ENCODE measurements at regions not wholly inside any gene's neighbourhood (a gene's known extent, or its start where the extent isn't known, plus 50 kb on each side); places are given as distances from the start of the nearest gene placed in this dataset.

- Histone ChIP-seq H3K56ac (ENCODE audit: extremely low read depth, insufficient read depth, low read length) (no peak overlapping the region), H4K5ac (ENCODE audit: low read depth, low read length) (no peak overlapping the region), H3K9ac (ENCODE audit: low read depth, low read length) (no peak overlapping the region), H3K4me1 (ENCODE audit: control insufficient read depth, insufficient read depth, low read length) (peaks cover 7% of the 10 kb centered on the region), H2BK15ac (ENCODE audit: low read depth, low read length) (no peak overlapping the region), H3K4me3 (ENCODE audit: insufficient read depth, low read depth, low read length) (no peak overlapping the region), H3K27me3 (ENCODE audit: control insufficient read depth, insufficient read depth, low read length) (no peaks in the 10 kb centered on the region), H4K91ac (ENCODE audit: insufficient read depth, low read depth, low read length) (no peak overlapping the region), H3K4ac (ENCODE audit: low read depth, low read length) (no peak overlapping the region), H3K27ac (ENCODE audit: insufficient read depth, low read length) (no peak overlapping the region), H2BK20ac (ENCODE audit: low read depth, low read length) (no peak overlapping the region), H2AFZ (replicated peaks; ENCODE audit: low read length, poor library complexity) (no peak overlapping the region), H2BK120ac (ENCODE audit: low read depth, low read length) (no peak overlapping the region), H3K36me3 (ENCODE audit: control insufficient read depth, insufficient read depth, low read length) (no peaks in the 10 kb centered on the region), H4K8ac (ENCODE audit: low read depth in 2 of 2, low read length in 2 of 2) (no peak overlapping the region), H3K4me2 (ENCODE audit: low read depth, low read length) (no peak overlapping the region), H3K18ac (ENCODE audit: low read depth, low read length) (no peak overlapping the region), H2AK5ac (ENCODE audit: low read depth, low read length) (no peak overlapping the region), H2BK5ac (ENCODE audit: low read depth, low read length, poor library complexity, severe bottlenecking) (no peak overlapping the region), H3K9me1 (ENCODE audit: insufficient read depth, low read length) (peaks cover 5% of the 10 kb centered on the region), H2AK9ac (replicated peaks; ENCODE audit: low read depth, low read length, poor library complexity) (no peak overlapping the region), H3K14ac (replicated peaks; ENCODE audit: low read depth, low read length) (no peak overlapping the region), H3K79me1 (ENCODE audit: low read depth in 1 of 2, low read length in 2 of 2) (no peaks in the 10 kb centered on the region), H3K9me3 (ENCODE audit: control insufficient read depth, insufficient read depth, low read length) (no peaks in the 10 kb centered on the region), H4K20me1 (ENCODE audit: insufficient read depth, low read length) (no peaks in the 10 kb centered on the region), H3K23ac (ENCODE audit: low read depth, low read length) (no peak overlapping the region; the same call in 1 of the 2 replicates)
- ChIA-PET CTCF (interaction anchor here (0.6 kb wide), 1 partner anchor 246 kb away, joined by 5 read pairs; no protein-coding TSS in a partner anchor), POLR2A (ENCODE audit: unreplicated experiment) (no interaction called here)
- in situ Hi-C loops (cut with MboI; ENCODE audit: low sequenced_read_pairs) (no loop called here), intact Hi-C loops (cut with micrococcal nuclease) (no loop called here), dilution Hi-C loops (cut with HindIII; ENCODE audit: low sequenced_read_pairs, unreplicated experiment) (no loop called here)
- DNase-seq (no peak), ATAC-seq (ENCODE audit: low read depth) (no peak)
- no CpG with 5 or more reads among the region's 2 CpGs for WGBS, 2 experiments (ENCODE audit: extremely low coverage in 2 of 2, insufficient read length in 1 of 2)
- TF ChIP-seq CHD1 (IDR thresholded peaks at IDR 0.05; ENCODE audit: low read depth, low read length) (no peak), CTCF (conservative IDR thresholded peaks at IDR 0.05; ENCODE audit: low read depth, low read length) (no peak), MAZ (IDR thresholded peaks at IDR 0.05; ENCODE audit: borderline replicate concordance, low read depth, low read length) (no peak), POLR2A (IDR thresholded peaks at IDR 0.05; ENCODE audit: low read depth, low read length) (no peak), USF2 (IDR thresholded peaks at IDR 0.05; ENCODE audit: low read depth, low read length) (no peak), RCOR1 (IDR thresholded peaks at IDR 0.05; ENCODE audit: insufficient replicate concordance, low read length) (no peak)
- no TSS peak for BruUV-seq (replicated peaks)
These were observed 394.3 kb upstream of the HTR2A start for GRCh38 chr13:47291107-47291656.
